T-cell (primary cell): ENCODE measurements at regions not wholly inside any gene's neighbourhood (a gene's known extent, or its start where the extent isn't known, plus 50 kb on each side); places are given as distances from the start of the nearest gene placed in this dataset.

Experiments
- ATAC-seq, 4 experiments: fragments of 200-7000 bp in 3 of 4; fragments of 150-1000 bp in 1 of 4; cut with Tn5 transposase; replicated peaks in 1 of 4; 1 replicate in 3 of 4; 2 replicates in 1 of 4; pipeline ENCODE4 v1.10.0; 2021; ENCODE audit warnings: moderate library complexity in 3 of 4, mild to moderate bottlenecking in 2 of 4, moderate number of reproducible peaks in 1 of 4
- CTCF ChIA-PET, 2 donors: fragments of 300-600 bp; sonication (Branson Sonifier 250); formaldehyde crosslinking; loops; one replicate each; lab custom pipeline; 2022; ENCODE audit warnings: antibody characterized with exemption in 2 of 2; lab: Charles Lee
- POLR2A ChIA-PET, 2 donors: fragments of 300-600 bp; sonication (Branson Sonifier 250); formaldehyde crosslinking; loops; one replicate each; lab custom pipeline; 2022; ENCODE audit warnings: antibody characterized with exemption in 2 of 2; lab: Charles Lee
- DNase-seq, 35 experiments: peaks; one replicate each; pipeline versions ENCODE4 v3.0.0 to v3.0.0-alpha.2; 2013 to 2023
- H3K27ac ChIP-seq: one replicate; pipeline ENCODE4 v1.5.1; 2013; ENCODE audit warnings: low read length
- H3K27me3 ChIP-seq, 2 experiments: replicated peaks in 1 of 2; 1 replicate in 1 of 2; 2 replicates in 1 of 2; pipeline versions ENCODE4 v1.6.1 to v1.7.0; 2013; ENCODE audit warnings: low read length in 1 of 2, mixed read lengths in 1 of 2; ENCODE audit not compliant: control insufficient read depth in 2 of 2, insufficient read depth in 2 of 2; ENCODE audit errors: extremely low read depth in 1 of 2
- H3K36me3 ChIP-seq, 2 donors: 1 replicate in 1 of 2; 2 replicates in 1 of 2; pipeline versions ENCODE4 v1.6.1 to v1.7.0; 2013; ENCODE audit warnings: low read length in 1 of 2; ENCODE audit not compliant: control insufficient read depth in 2 of 2, insufficient read depth in 1 of 2; ENCODE audit errors: extremely low read depth in 1 of 2
- H3K4me1 ChIP-seq, 2 experiments: 1 replicate in 1 of 2; 2 replicates in 1 of 2; pipeline versions ENCODE4 v1.6.1 to v1.7.0; 2013; ENCODE audit warnings: low read length in 2 of 2, mixed read lengths in 1 of 2; ENCODE audit not compliant: insufficient read depth in 2 of 2, control insufficient read depth in 1 of 2; ENCODE audit errors: extremely low read depth in 1 of 2
- H3K4me3 ChIP-seq, 2 donors: 1 replicate in 1 of 2; 2 replicates in 1 of 2; pipeline versions ENCODE4 v1.5.1 to v1.7.0; 2013; ENCODE audit warnings: mild to moderate bottlenecking in 2 of 2, low read length in 1 of 2, moderate library complexity in 1 of 2; ENCODE audit not compliant: control insufficient read depth in 1 of 2; ENCODE audit errors: extremely low read depth in 1 of 2
- H3K9me3 ChIP-seq: 2 replicates; pipeline ENCODE4 v1.7.0; 2013
- H3K27ac Mint-ChIP-seq, 2 donors: one replicate each; pipeline ENCODE4 v1.8.0; 2020 to 2021; ENCODE audit warnings: mild to moderate bottlenecking in 2 of 2, mixed read lengths in 2 of 2
- H3K27me3 Mint-ChIP-seq, 2 donors: one replicate each; pipeline ENCODE4 v1.8.0; 2021 to 2022; ENCODE audit warnings: mixed read lengths in 2 of 2
- H3K36me3 Mint-ChIP-seq: one replicate; pipeline ENCODE4 v1.8.0; 2021; ENCODE audit warnings: mixed read lengths
- H3K4me1 Mint-ChIP-seq, 3 donors: one replicate each; pipeline ENCODE4 v1.8.0; 2020 to 2022; ENCODE audit warnings: mixed read lengths in 3 of 3, mild to moderate bottlenecking in 1 of 3
- H3K4me3 Mint-ChIP-seq, 3 donors: one replicate each; pipeline ENCODE4 v1.8.0; 2020 to 2022; ENCODE audit warnings: mild to moderate bottlenecking in 3 of 3, mixed read lengths in 3 of 3, moderate library complexity in 3 of 3
- H3K9me3 Mint-ChIP-seq, 3 donors: one replicate each; pipeline ENCODE4 v1.8.0; 2020 to 2022; ENCODE audit warnings: mixed read lengths in 3 of 3
- WGBS: methylation state at CpG from one replicate; pipeline ENCODE4 v1.1.5; 2013; ENCODE audit warnings: missing lambda C conversion rate; ENCODE audit not compliant: insufficient coverage; 5-methylcytosine and 5-hydroxymethylcytosine counted together

- CTCF ChIA-PET: no interaction called here
- H3K27me3 Mint-ChIP-seq: no peaks in the 10 kb centered on the region
- no peaks in the 10 kb centered on the region for H3K27me3 ChIP-seq
Measured at GRCh38 chr21:25005388-25005787, 601.9 kb downstream of the MRPL39 start.

GRCh38 chr21:25002676-25003075 is 604.6 kb downstream of the MRPL39 start:
- Histone ChIP-seq H3K4me3 (no peak overlapping the region), H3K36me3 (no peaks in the 10 kb centered on the region), H3K27me3 (no peaks in the 10 kb centered on the region), H3K9me3 (no peaks in the 10 kb centered on the region), H3K27ac (no peak overlapping the region), H3K4me1 (no peaks in the 10 kb centered on the region)
- Mint-ChIP-seq H3K4me1 (no peaks in the 10 kb centered on the region), H3K27ac (no peak overlapping the region), H3K27me3 (no peaks in the 10 kb centered on the region), H3K9me3 (peaks cover 0 to 9% (median 4%) of the 10 kb centered on the region in 3 donors), H3K4me3 (no peak overlapping the region), H3K36me3 (no peaks in the 10 kb centered on the region)
- no CpG with 5 or more reads among the region's 2 CpGs for WGBS
- DNase-seq (no peak), ATAC-seq (no peak)
- POLR2A ChIA-PET: no interaction called here
- CTCF ChIA-PET: no interaction called here

More at GRCh38 chr21:25005388-25005787, 601.9 kb downstream of the MRPL39 start:
- WGBS: 86% methylated on average over 4 of the region's 7 CpGs
- no peak for DNase-seq
- Histone ChIP-seq H3K4me1 (no peaks in the 10 kb centered on the region), H3K36me3 (no peaks in the 10 kb centered on the region), H3K9me3 (no peaks in the 10 kb centered on the region), H3K27ac (no peak overlapping the region), H3K4me3 (no peak overlapping the region)
- Mint-ChIP-seq H3K4me1 (no peaks in the 10 kb centered on the region), H3K4me3 (no peak overlapping the region), H3K27ac (no peak overlapping the region), H3K9me3 (peaks cover 0 to 9% (median 4%) of the 10 kb centered on the region in 3 donors), H3K36me3 (no peaks in the 10 kb centered on the region)
- POLR2A ChIA-PET: no interaction called here
- no peak for ATAC-seq

DNA sequence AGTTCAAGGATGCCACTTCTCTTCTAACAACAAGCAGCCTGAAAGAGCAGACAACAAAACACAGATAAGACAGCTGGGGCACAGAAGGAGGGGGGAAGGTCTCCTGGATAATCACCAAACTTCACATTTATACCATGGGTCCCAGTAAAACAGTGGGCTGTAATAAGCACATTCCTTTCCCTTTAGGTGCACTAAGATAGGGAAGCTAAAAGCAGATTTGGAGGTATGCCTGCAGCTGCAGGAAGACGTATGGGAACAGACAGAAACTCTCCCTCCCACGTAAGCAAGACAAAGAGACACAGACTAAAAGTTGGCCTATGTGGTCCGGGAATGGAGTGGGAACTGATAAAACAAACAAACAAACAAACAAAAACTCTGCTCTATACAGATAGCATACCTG is 612.1 kb downstream of the MRPL39 start:
- Histone ChIP-seq H3K4me3 (no peak overlapping the region), H3K9me3 (no peaks in the 10 kb centered on the region), H3K36me3 (no peaks in the 10 kb centered on the region), H3K27ac (no peak overlapping the region), H3K4me1 (no peaks in the 10 kb centered on the region), H3K27me3 (no peaks in the 10 kb centered on the region)
- Mint-ChIP-seq H3K27me3 (no peaks in the 10 kb centered on the region), H3K27ac (no peak overlapping the region), H3K36me3 (no peaks in the 10 kb centered on the region), H3K4me1 (no peaks in the 10 kb centered on the region), H3K9me3 (peaks cover 0 to 4% (median 4%) of the 10 kb centered on the region in 3 donors), H3K4me3 (no peak overlapping the region)
- ChIA-PET CTCF (no interaction called here), POLR2A (no interaction called here)
- no CpG with 5 or more reads among the region's 3 CpGs for WGBS
- DNase-seq (no peak), ATAC-seq (no peak)

DNA sequence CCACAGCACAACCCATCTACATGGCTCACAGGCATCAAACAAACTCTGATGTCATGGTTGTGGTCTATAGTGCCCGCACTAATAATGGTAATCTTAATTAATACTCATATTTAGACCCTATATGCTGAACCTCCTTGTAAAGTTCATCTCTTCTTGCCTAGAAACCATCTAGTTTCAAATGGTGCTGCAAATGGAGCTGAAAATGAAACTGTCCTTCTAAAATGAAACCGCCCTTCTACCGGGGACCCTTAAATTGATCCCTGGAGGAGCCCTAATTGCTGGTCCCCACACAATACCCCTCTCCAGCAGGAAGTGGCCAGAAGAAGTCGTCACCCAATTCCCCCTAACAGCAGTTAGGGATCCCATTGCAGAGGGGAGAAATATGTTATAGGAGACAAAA is 612.6 kb downstream of the MRPL39 start:
- H3K4me3 ChIP-seq: no peak overlapping the region
- ATAC-seq: no peak
- ChIA-PET POLR2A (no interaction called here), CTCF (no interaction called here)
- Mint-ChIP-seq H3K4me1 (no peaks in the 10 kb centered on the region), H3K27me3 (no peaks in the 10 kb centered on the region), H3K36me3 (no peaks in the 10 kb centered on the region), H3K4me3 (no peak overlapping the region), H3K9me3 (peaks cover 0 to 4% (median 4%) of the 10 kb centered on the region in 3 donors), H3K27ac (no peak overlapping the region)
- no peaks in the 10 kb centered on the region for H3K4me1 ChIP-seq
- H3K36me3 ChIP-seq: no peaks in the 10 kb centered on the region
- no CpG with 5 or more reads among the region's 4 CpGs for WGBS
- H3K9me3 ChIP-seq: no peaks in the 10 kb centered on the region
- H3K27ac ChIP-seq: no peak overlapping the region
- H3K27me3 ChIP-seq: no peaks in the 10 kb centered on the region
- no peak for DNase-seq

GRCh38 chr21:24989516-24989915 is 617.8 kb downstream of the MRPL39 start:
- H3K27me3 Mint-ChIP-seq: no peaks in the 10 kb centered on the region

DNA sequence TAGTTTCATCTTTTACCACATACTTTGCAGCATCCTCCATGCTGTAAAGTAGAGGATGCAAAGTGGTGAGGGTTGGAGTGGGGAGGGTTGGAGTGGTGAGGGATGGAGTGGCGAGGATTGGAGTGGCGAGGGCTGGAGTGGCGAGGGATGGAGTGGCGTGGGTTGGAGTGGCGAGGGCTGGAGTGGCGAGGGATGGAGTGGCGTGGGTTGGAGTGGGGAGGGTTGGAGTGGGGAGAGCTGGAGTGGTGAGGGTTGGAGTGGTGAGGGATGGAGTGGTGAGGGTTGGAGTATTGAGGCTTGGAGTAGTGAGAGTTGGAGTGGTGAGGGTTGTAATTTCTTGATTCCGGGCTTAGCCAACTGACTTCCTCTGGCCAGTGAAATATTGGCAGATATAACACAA is 618.3 kb downstream of the MRPL39 start:
- peaks cover 0 to 4% (median 4%) of the 10 kb centered on the region in 3 donors for H3K9me3 Mint-ChIP-seq
- no peaks in the 10 kb centered on the region for H3K4me1 Mint-ChIP-seq
- H3K27me3 ChIP-seq: no peaks in the 10 kb centered on the region
- 88% methylated on average over 8 of the region's 8 CpGs for WGBS
- CTCF ChIA-PET: no interaction called here
- H3K27ac Mint-ChIP-seq: no peak overlapping the region
- POLR2A ChIA-PET: no interaction called here
- no peaks in the 10 kb centered on the region for H3K36me3 Mint-ChIP-seq
- no peaks in the 10 kb centered on the region for H3K9me3 ChIP-seq
- no peaks in the 10 kb centered on the region for H3K36me3 ChIP-seq
- DNase-seq (no peak), ATAC-seq (no peak)
- H3K4me1 ChIP-seq: no peaks in the 10 kb centered on the region
- H3K4me3 ChIP-seq: no peak overlapping the region
- no peaks in the 10 kb centered on the region for H3K27me3 Mint-ChIP-seq
- no peak overlapping the region for H3K27ac ChIP-seq
- H3K4me3 Mint-ChIP-seq: no peak overlapping the region

More at GRCh38 chr21:24989516-24989915, 617.8 kb downstream of the MRPL39 start:
- H3K36me3 Mint-ChIP-seq: no peaks in the 10 kb centered on the region
- no peaks in the 10 kb centered on the region for H3K4me1 Mint-ChIP-seq
- ATAC-seq: no peak
- Histone ChIP-seq H3K4me1 (no peaks in the 10 kb centered on the region), H3K4me3 (no peak overlapping the region), H3K36me3 (no peaks in the 10 kb centered on the region), H3K27ac (no peak overlapping the region), H3K9me3 (no peaks in the 10 kb centered on the region), H3K27me3 (no peaks in the 10 kb centered on the region)
- no peak overlapping the region for H3K4me3 Mint-ChIP-seq
- DNase-seq: no peak
- no peak overlapping the region for H3K27ac Mint-ChIP-seq
- ChIA-PET CTCF (no interaction called here), POLR2A (no interaction called here)
- H3K9me3 Mint-ChIP-seq: peaks cover 0 to 4% (median 3%) of the 10 kb centered on the region in 3 donors

DNA sequence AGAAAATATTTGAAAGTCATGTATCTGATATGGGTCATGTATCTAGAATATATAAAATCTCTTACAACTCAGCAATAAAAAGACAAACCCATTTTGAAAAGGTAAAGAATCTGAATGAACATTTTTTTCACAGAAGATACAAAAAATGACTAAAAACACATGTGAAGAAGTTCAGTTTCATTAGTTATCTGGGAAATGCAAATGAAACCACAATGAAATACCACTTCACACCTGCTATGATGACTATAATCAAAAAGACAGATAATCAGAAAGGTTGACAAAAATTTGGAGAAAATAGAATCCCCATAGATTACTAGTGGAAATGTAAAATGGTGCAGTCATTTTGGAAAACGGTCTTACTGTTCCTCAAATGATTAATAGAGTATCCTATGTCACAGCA is 631.0 kb downstream of the MRPL39 start:
- H3K36me3 Mint-ChIP-seq: no peaks in the 10 kb centered on the region
- H3K4me3 Mint-ChIP-seq: no peak overlapping the region
- Histone ChIP-seq H3K4me1 (no peaks in the 10 kb centered on the region), H3K9me3 (no peaks in the 10 kb centered on the region), H3K36me3 (no peaks in the 10 kb centered on the region), H3K27me3 (no peaks in the 10 kb centered on the region), H3K27ac (no peak overlapping the region), H3K4me3 (no peak overlapping the region)
- no peaks in the 10 kb centered on the region for H3K27me3 Mint-ChIP-seq
- ChIA-PET POLR2A (no interaction called here), CTCF (no interaction called here)
- H3K27ac Mint-ChIP-seq: no peak overlapping the region
- ATAC-seq: no peak
- H3K4me1 Mint-ChIP-seq: no peaks in the 10 kb centered on the region
- WGBS: no CpG with 5 or more reads among the region's 1 CpG
- H3K9me3 Mint-ChIP-seq: peaks cover 1 to 22% (median 17%) of the 10 kb centered on the region in 3 donors
- no peak for DNase-seq
